ENCODE measurements at regions not wholly inside any gene's neighbourhood (a gene's known extent, or its start where the extent isn't known, plus 50 kb on each side); places are given as distances from the start of the nearest gene placed in this dataset.

GRCh38 chr15:29904757-29905417 is 82.6 kb upstream of the TJP1 start:
- DNase-seq: no peak
- Histone ChIP-seq H3K4me3 (no peak overlapping the region), H3K27me3 (ENCODE audit: insufficient read depth, low read depth) (no peaks in the 10 kb centered on the region), H3K9me3 (ENCODE audit: insufficient read depth, low read depth) (no peaks in the 10 kb centered on the region), H3K9me2 (ENCODE audit: insufficient read depth) (no peaks in the 10 kb centered on the region), H3K36me3 (ENCODE audit: low read depth) (no peaks in the 10 kb centered on the region), H4K20me1 (ENCODE audit: insufficient read depth) (no peaks in the 10 kb centered on the region), H3F3A (ENCODE audit: insufficient read depth, low read depth) (no peaks in the 10 kb centered on the region), H3K4me2 (no peak overlapping the region), H3K4me1 (replicated peaks; ENCODE audit: insufficient read depth) (no peaks in the 10 kb centered on the region), H3K27ac (no peak overlapping the region), H2AFZ (no peak overlapping the region), H3K79me2 (ENCODE audit: low read depth) (no peaks in the 10 kb centered on the region)
- ChIA-PET POLR2A (ENCODE audit: unreplicated experiment) (no interaction called here), CTCF (no interaction called here)
- BruUV-seq (replicated peaks): no TSS peak
- TF ChIP-seq EZH2 (IDR thresholded peaks at IDR 0.05; ENCODE audit: low read depth) (no peak), CTCF (conservative IDR thresholded peaks at IDR 0.05) (no peak)
- intact Hi-C loops (cut with micrococcal nuclease; ENCODE audit: unreplicated experiment): no loop called here

- H3K27ac ChIP-seq: no peak overlapping the region
- H4K20me1 ChIP-seq (ENCODE audit: insufficient read depth): no peaks in the 10 kb centered on the region
- H3K4me3 ChIP-seq: no peak overlapping the region
- BruUV-seq (replicated peaks): no TSS peak
- intact Hi-C loops (cut with micrococcal nuclease; ENCODE audit: unreplicated experiment): no loop called here
- ChIA-PET POLR2A (ENCODE audit: unreplicated experiment) (no interaction called here), CTCF (no interaction called here)
- TF ChIP-seq EZH2 (IDR thresholded peaks at IDR 0.05; ENCODE audit: low read depth) (no peak), CTCF (conservative IDR thresholded peaks at IDR 0.05) (no peak)
- H3K36me3 ChIP-seq (ENCODE audit: low read depth): no peaks in the 10 kb centered on the region
- no peaks in the 10 kb centered on the region for H3K9me2 ChIP-seq (ENCODE audit: insufficient read depth)
- H3F3A ChIP-seq (ENCODE audit: insufficient read depth, low read depth): no peaks in the 10 kb centered on the region
- H3K4me1 ChIP-seq (replicated peaks; ENCODE audit: insufficient read depth): no peaks in the 10 kb centered on the region
- no peak overlapping the region for H3K4me2 ChIP-seq
- no peak for DNase-seq
- H2AFZ ChIP-seq: no peak overlapping the region
- no peaks in the 10 kb centered on the region for H3K79me2 ChIP-seq (ENCODE audit: low read depth)
- no peaks in the 10 kb centered on the region for H3K27me3 ChIP-seq (ENCODE audit: insufficient read depth, low read depth)
- no peaks in the 10 kb centered on the region for H3K9me3 ChIP-seq (ENCODE audit: insufficient read depth, low read depth)
Observed at GRCh38 chr15:29903785-29904464, 81.7 kb upstream of the TJP1 start.

- H3K9me3 ChIP-seq (ENCODE audit: insufficient read depth, low read depth): no peaks in the 10 kb centered on the region
- no peak overlapping the region for H3K27ac ChIP-seq
- H4K20me1 ChIP-seq (ENCODE audit: insufficient read depth): no peaks in the 10 kb centered on the region
- H2AFZ ChIP-seq: no peak overlapping the region
- no peak overlapping the region for H3K4me2 ChIP-seq
- H3K9me2 ChIP-seq (ENCODE audit: insufficient read depth): no peaks in the 10 kb centered on the region
- ChIA-PET CTCF (no interaction called here), POLR2A (ENCODE audit: unreplicated experiment) (no interaction called here)
- no peaks in the 10 kb centered on the region for H3F3A ChIP-seq (ENCODE audit: insufficient read depth, low read depth)
- no peaks in the 10 kb centered on the region for H3K27me3 ChIP-seq (ENCODE audit: insufficient read depth, low read depth)
- no peak for DNase-seq
- no peak for TF ChIP-seq EZH2 (IDR thresholded peaks at IDR 0.05; ENCODE audit: low read depth)
- no peak for TF ChIP-seq CTCF (conservative IDR thresholded peaks at IDR 0.05)
- H3K4me3 ChIP-seq: no peak overlapping the region
- H3K79me2 ChIP-seq (ENCODE audit: low read depth): no peaks in the 10 kb centered on the region
- intact Hi-C loops (cut with micrococcal nuclease; ENCODE audit: unreplicated experiment): no loop called here
- BruUV-seq (replicated peaks): no TSS peak
- no peaks in the 10 kb centered on the region for H3K4me1 ChIP-seq (replicated peaks; ENCODE audit: insufficient read depth)
- no peaks in the 10 kb centered on the region for H3K36me3 ChIP-seq (ENCODE audit: low read depth)
Observed at GRCh38 chr15:29903028-29903427, 80.8 kb upstream of the TJP1 start.
